NCI-H2196 treated with DMSO at 0.1 percent for 48 hours (cell line): ENCODE measurements at regions not wholly inside any gene's neighbourhood (a gene's known extent, or its start where the extent isn't known, plus 50 kb on each side); places are given as distances from the start of the nearest gene placed in this dataset.

Source experiments
- DNase-seq: peaks from one replicate; lab custom pipeline; 2025; ENCODE audit not compliant: unreplicated experiment; lab: John Stamatoyannopoulos, UW

GRCh38 chr6:19032591-19033295 lies 645.6 kb downstream of the RNF144B start:
- DNase-seq: no peak

- no peak for DNase-seq
These were observed 646.5 kb downstream of the RNF144B start for GRCh38 chr6:19033683-19034082.

GRCh38 chr6:19034986-19035385 lies 647.8 kb downstream of the RNF144B start:
- no peak for DNase-seq

- no peak for DNase-seq
These were observed 648.5 kb downstream of the RNF144B start for GRCh38 chr6:19035461-19036195.

GRCh38 chr6:19036196-19036555 lies 649.0 kb downstream of the RNF144B start:
- no peak for DNase-seq

GRCh38 chr6:19037607-19038006 lies 650.5 kb downstream of the RNF144B start:
- DNase-seq: no peak

- DNase-seq: no peak
These were observed 652.1 kb downstream of the RNF144B start for GRCh38 chr6:19039287-19039686.

- DNase-seq: no peak
These were observed 654.8 kb downstream of the RNF144B start for GRCh38 chr6:19041906-19042305.

- DNase-seq: no peak
These were observed 655.3 kb downstream of the RNF144B start for GRCh38 chr6:19042420-19042819.

GRCh38 chr6:19050765-19051164 lies 663.6 kb downstream of the RNF144B start:
- no peak for DNase-seq

GRCh38 chr6:19052219-19052618 lies 665.1 kb downstream of the RNF144B start:
- no peak for DNase-seq

- DNase-seq: no peak
These were observed 672.0 kb downstream of the RNF144B start for GRCh38 chr6:19059102-19059501.

GRCh38 chr6:19067165-19067564 lies 680.0 kb downstream of the RNF144B start:
- no peak for DNase-seq

GRCh38 chr6:19070520-19070919 lies 683.4 kb downstream of the RNF144B start:
- DNase-seq: no peak

- DNase-seq: no peak
These were observed 696.7 kb downstream of the RNF144B start for GRCh38 chr6:19083801-19084200.

- DNase-seq: no peak
These were observed 699.3 kb downstream of the RNF144B start for GRCh38 chr6:19086480-19086879.

GRCh38 chr6:19087296-19087695 lies 700.1 kb downstream of the RNF144B start:
- DNase-seq: no peak

- no peak for DNase-seq
These were observed 700.7 kb downstream of the RNF144B start for GRCh38 chr6:19087897-19088296.

GRCh38 chr6:19100752-19101151 lies 713.6 kb downstream of the RNF144B start:
- no peak for DNase-seq

- DNase-seq: no peak
These were observed 715.8 kb downstream of the RNF144B start for GRCh38 chr6:19102936-19103335.

GRCh38 chr6:19107468-19107867 lies 720.3 kb downstream of the RNF144B start:
- no peak for DNase-seq

GRCh38 chr6:19121521-19121920 lies 715.6 kb upstream of the ID4 start:
- DNase-seq: no peak

GRCh38 chr6:19127081-19127480 lies 710.1 kb upstream of the ID4 start:
- DNase-seq: no peak
